ENCODE measurements at regions not wholly inside any gene's neighbourhood (a gene's known extent, or its start where the extent isn't known, plus 50 kb on each side); places are given as distances from the start of the nearest gene placed in this dataset.
"Not testable (repeated sequence)": the region's sequence is repeated elsewhere in the genome, so short reads cannot be mapped to it uniquely, and the experiment has no call there.

DNA sequence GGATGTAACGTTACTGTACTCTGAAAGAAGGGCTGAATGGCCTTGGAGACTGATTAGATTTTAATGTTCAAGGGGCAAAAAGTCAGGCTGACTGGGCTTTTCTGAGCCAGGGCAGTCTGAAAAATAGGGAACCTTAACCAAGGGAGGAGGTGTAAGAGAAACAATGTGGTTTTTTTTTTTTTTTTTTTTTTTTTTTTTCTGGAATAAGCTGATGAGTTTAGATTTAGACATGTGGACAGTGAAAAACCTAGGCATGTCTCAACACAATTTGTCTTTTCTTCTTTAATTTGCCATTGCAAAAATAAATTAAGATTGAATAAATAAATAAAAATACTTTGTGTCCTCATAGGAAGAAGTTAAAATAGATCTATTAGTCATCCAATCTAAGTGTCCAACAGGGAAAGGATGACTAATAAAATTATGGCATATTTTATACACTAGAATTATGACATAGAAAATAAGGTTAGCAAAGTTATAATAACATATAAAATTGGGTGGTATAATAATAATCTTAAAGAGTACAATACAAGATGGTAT, 237.6 kb upstream of the TRIB2 start:
- FAIRE-seq = peak; percentile 33

DNA sequence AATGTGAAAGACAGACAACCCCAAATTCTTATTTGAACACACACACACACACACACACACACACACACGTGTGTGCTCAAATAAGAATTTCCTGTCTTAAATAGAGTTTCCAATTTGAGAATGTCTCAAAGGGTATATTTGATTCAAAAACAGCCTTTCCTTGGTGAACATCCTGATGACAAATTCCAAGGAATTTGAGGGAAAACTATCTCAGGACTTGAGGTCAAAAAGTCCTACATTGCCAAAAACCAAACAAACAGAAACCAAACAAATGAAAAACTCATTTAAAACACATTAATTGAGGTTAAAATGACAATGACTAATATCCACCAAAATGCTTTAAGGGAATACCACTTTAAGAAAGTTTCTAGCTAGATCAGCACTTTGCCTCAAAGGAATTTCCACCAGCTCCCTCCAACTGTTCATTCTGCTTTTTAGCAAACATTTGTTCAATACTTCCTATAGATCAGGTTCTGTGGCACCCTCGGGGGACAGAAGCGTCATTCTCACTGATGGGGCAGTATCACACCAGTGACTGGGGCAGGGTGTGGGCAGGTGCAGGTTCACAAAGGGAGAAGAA, 232.1 kb upstream of the TRIB2 start:
- peak; percentile 18 for FAIRE-seq

DNA sequence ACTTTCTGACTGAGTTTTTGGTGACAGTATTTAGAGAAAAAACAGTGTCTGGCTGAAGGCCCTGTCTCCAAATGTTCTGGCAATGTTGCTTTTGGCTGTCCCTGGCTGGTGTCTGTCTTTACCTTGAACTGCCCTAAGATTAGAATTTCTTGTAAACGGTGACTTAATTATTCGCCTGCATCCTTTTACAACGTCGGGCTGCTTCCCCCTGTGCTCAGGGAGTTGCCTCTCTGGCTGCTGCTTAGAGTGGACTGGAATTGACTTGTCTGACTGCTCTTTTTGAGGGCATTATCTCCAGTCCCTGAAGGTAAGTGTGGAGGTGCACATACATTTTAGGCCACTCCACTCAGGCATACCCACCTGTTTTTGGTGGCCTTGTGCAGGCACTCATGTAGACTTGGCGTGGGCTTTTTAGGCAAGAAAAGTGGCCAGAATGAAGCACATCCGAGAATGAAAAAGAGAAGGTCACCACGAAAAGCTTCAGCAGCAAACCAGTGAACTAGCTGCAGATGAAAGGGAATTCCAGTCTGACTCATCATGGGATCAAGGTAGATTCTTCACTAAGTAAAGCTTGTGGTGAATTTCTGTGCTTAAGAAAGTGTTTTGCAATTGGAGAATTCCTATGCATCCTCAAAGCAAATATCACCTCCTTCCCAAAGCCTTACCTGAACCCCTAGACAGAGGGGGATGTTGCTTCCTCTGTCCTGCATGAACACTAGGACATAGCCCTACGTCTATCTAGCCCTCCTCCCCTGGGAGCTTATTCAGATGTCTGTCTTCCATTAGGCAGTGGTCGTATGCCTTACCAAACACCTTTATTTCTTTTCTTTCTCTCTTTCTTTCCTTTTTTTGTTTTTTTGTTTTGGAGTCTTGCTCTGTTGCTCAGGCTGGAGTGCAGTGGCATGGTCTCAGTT, 230.3 kb upstream of the TRIB2 start:
- no peak for FAIRE-seq

DNA sequence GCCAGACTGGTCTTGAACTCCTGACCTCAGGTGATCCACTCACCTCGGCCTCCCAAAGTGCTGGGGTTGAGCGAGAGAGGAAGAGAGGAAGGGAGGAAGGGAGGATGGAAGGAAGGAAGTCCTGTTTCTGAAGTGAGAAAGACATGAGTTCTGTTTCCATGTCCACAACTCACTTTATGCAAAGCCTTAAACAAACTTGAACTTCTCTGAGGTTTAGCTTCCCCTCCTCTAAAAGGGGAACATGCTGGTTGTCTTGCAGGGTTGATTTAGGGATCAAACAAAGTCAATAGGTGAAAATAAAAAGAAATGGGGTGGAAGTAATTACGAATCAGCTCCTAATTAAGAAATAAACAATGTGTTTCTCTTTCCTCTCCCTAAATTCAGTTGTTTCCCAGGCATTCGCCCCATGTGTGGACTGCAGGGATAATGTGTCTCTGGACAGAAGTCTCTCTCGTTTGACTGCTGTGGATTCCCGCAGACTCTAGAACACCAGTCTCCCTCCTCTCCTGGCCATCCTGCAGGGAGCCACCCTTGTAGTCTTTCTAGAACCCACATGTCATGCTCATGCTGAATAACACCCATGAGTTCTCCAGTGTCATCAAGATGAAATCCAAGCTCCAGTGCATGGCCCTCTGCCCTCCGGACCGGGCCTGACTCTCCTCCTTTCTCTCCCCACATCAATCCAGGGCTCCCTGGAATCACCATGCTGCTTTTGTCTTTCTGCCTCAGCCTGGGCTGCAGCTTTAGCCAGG, 229.3 kb upstream of the TRIB2 start:
- FAIRE-seq = no peak

DNA sequence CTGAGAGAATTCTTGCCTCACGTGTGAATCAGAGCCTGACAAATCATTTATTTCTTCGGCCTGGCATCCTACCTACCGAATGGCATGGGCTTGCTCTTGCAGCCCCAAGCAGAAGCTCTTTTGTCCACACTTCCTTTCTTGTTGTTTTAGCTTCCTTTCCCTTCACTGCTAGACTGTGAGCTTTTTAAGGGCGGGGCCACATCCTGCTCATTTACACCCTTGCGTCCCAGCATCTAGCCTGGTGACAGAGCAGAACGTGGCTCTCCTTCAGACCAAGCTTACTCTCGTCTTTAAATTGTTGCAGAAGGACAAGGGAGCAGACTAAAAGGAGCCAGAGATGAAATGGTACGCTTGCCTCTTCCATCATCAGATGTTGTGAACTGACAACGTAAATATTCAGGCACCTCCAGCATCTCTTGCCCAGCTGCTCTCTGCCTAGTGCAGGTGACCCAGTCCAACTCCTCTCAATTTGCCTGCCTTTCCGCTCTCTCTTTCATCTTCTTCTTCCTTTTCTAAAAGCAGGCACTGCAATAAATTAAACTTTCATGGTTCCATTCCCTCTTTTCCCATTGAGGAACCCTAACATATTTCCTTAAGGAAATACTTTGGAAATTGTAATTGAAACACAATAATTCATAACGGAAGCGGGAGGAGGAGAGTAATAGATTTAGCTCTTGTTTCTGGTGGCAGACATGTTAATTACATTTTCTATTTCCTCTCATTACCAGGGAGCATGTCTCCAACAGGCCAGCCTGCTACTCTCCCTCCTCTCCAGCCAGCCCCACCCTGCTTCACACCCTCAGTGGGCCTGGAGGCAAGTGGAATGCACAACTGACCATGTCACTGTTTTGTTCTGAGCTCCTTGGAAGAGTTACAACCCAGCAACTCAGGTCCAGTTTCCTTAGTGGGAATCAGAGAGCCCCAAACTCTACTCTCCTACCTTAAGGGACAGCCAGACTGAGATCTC, 228.1 kb upstream of the TRIB2 start:
- FAIRE-seq = no peak

DNA sequence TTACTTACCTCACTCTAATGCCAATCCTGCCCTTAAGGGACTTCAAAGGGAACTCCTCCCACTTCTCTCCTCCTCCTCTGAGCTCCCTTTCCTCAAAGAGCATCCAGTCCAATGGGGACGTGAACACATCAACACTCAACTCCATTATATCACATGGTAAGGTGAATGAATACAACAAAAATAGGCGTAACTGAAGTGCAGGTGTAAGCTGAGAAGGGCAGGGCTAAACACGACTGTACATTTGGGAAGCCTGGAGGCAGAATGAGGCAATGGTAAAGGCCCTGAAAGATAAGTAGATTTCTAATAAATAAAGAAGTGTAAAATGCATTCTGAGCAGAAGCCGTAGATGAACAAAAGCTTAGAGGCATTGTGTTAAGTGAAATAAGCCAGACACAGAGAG, 226.1 kb upstream of the TRIB2 start:
- FAIRE-seq = no peak

DNA sequence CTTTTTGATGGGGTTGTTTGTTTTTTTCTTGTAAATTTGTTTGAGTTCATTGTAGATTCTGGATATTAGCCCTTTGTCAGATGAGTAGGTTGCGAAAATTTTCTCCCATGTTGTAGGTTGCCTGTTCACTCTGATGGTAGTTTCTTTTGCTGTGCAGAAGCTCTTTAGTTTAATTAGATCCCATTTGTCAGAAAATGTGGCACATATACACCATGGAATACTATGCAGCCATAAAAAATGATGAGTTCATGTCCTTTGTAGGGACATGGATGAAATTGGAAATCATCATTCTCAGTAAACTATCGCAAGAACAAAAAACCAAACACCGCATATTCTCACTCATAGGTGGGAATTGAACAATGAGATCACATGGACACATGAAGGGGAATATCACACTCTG, 224.4 kb upstream of the TRIB2 start:
- FAIRE-seq = not testable (repeated sequence)

DNA sequence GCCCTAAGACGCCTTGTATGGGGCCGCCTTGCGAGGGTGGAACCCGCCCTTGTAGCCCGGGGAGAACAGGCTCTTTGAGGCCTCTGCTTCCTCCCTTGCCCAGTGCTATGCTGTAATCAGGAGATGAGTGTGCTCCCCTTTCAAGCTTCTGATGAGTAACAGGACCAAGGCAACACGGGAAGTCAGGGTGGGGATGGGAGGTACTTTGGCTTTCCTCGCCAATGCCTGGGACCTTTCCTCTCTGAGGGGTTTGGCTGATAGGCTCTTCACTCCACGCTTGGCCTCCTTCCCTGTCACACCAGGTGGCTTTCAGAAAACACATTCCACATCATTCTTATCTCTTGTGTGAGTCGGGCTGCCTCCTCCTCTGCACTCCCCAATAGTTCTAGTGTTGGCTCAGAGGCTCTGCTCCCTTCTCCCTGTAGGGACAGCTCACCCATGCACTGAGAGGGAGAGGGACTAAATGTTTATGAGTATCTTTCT, 223.7 kb upstream of the TRIB2 start:
- FAIRE-seq = no peak

DNA sequence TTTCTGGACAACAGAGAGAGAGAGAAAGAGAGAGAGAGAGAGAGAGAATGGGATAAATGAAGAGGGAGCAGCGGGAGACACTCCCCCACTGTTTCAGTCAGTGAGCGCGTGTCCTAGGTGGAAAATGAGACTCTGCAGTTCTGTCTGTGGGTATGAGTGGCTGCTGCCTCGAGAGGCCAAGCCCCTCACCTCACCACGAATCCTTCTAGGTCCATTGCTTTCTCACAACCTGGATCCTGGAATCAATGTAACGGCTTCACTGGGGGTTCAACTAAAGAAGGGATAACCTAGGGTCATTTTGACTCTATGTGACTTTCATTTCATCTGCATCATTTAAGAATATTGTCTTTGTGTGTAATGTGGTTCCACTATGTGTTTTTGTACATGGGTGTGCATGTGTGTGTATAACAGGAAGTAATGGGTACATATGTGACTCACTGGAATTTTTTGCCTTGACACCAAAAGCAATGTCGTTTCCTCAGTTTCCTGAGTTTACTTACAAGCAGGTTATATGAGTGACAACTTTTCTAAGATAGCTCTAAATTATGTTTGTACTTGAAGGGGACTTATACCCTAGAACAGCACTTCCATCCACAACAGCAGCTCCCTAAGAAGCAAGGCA, 221.4 kb upstream of the TRIB2 start:
- FAIRE-seq = no peak

DNA sequence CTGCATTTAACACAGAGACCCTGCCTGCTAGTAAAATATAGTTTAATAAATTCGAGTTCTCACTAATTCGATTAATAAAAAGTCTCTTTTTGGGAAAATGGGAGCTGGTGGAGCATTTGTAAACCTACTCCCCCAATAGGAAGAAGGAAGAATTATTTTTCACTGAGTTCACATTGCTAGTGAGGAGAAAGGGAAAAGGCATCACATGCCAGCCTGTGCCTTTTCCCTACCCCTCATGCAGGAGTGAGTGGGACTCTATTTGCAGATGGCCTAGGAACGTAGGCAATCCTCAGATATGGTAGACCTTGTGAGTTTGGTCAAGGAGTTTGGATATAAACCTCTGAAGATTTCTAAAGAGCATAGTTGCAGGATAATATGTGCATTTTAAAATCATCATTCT, 218.4 kb upstream of the TRIB2 start:
- FAIRE-seq = no peak

DNA sequence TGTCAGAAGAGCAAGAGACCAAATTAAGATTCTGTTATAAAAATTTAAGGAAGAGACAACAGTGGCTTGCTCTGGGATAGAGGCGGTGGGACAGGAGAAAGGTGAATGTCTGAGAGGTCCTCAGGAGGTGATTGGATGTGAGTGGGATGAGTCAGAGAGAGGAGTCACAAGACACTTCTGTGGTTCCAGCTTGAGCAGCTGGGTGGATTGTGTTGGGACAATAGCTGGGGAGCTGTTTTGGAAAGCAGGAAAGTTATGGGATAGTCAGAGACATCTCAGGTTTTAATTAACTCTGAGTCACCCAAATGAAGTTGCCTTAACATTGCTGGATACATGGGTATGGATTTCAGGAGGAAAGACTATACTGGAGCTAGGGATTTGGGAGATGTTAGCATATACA, 218.0 kb upstream of the TRIB2 start:
- no peak for FAIRE-seq

DNA sequence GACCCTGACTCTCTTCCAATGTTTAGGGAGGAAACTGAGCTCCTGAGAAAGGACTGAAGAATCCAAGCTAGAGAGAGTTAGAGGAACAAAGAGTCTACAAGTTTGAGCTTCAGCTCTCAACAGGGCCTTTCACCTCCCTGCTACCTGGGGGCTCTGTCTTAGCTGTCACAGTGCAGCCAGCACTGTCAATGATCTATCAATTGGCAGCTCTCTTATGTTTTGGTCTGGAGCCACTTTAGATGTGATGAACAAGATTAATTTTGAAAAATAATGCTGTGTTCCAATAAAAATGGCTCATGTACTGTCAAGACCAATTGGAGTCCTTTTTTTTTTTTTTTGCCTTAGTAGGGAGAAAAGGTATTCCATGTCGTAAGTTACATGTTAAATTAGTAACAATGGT, 215.8 kb upstream of the TRIB2 start:
- no peak for FAIRE-seq

DNA sequence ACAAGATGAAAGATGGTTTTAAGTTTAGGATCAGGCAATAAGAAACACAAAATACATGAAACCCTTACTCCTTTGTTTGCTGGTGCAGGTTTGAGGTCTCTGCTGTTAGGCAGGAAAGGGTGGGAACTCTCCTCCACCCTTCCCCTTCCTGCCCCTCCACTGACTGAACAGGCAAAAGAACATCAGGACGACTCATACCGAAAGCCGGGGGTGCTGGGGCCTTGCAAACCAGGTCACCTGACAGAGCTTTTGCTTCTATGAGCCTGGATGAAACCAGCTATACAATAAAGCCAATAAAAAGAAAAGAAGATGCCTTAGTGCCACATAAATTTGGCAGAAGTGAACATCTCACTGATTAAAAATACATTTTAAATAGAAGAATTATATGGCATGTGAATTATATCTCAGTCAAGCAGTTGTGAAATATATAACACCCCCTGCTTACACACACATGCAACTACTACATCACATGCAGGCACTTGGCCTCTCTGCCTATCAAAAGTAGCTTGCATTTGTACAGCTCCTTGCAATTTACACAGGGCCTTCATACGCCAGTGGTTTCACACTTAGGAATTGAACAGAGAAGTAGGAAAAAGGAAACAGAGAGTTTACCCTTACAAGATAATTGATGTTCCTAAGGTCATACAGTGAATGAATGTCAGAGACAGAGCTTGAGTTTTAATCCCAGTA, 215.1 kb upstream of the TRIB2 start:
- no peak for FAIRE-seq

DNA sequence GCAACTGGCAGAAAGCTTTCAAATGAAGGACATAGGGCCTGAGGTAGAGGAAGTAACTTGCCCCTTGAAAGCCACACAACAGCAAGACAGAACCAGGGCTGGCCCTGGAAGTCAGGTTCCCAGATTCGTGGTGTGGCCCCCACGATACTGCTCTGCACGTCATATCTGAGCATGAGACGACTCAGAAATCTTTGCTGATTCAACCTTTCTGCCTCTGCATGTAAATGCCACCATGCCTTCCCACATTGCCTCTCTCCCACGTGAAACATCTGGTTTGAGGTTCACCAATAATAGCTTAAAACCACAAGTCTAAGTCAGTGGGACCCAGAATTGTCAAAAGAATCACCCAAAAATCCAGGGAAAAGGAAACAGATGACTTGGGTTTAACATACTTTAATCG, 214.0 kb upstream of the TRIB2 start:
- FAIRE-seq = no peak

DNA sequence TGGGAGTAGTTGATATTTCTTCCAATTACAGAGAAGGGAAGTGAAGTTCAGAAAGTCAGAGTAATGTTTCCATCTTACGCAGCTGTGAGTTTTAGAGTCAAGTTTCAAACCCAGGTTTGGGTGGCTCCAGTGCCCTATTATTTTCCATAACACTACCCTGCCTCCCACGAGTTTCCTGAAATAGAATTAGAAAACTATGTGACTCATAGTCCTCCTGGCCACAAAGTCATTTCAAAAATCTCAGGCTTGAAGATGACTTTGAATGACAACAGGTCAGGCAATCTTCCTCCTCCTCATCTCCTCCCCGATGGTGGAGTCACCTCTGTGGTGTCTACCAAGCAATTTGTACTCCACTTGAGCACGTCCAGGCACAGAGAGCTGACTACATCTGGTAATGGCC, 212.3 kb upstream of the TRIB2 start:
- no peak for FAIRE-seq

DNA sequence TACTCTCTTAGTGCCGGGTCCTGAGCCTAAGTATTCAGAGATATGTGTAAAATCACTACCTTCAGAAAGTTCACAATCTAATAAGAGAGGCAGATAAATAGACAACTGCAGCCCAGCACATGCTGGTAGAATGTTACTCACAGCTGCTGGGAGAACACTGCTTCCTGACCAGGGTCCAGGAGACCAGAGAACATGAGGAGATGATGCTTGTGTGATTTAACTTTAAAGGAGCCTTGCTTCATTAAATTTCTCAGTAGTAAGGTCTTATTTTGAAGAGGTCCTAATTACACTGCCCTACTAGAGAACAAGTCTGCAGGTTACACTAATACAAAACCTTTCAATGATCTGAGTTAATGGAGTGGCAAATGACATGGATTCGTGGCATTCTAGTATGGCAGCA, 209.9 kb upstream of the TRIB2 start:
- no peak for FAIRE-seq

DNA sequence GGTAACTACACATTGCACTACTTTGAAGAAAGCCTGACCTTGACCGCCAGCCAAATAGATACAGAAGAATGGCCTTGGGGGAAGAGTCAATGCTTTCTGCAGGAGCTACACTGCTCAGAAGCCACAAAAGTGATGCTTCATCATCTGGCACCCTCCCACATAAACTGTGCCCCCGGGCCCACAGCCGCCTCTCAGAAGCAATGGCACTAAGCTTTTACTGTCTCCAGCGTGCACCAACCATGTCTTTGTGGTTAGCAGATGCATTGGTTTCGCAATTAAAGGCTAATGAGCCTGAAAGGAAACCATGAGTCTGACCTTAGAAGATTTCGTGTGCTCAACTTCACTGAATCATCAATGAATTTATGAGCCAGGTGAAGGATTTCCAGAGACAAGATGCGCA, 209.4 kb upstream of the TRIB2 start:
- no peak for FAIRE-seq

DNA sequence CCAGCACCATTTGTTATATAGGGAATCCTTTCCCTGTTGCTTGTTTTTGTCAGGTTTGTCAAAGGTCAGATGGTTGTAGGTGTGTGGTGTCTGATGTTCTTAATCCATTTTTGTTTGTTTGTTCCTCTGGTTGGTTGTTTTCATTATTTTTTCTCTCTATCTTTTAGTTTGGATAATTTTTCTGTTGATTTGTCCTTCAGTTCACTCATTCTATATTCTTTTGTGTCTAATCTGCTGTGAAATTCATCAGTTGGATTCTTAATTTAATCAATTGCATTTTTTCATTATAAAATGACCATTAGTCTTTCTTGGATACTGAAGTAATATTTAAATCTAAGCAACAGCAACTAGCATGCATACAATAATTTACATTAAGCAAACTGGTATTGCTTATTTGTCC, 206.7 kb upstream of the TRIB2 start:
- no peak for FAIRE-seq

DNA sequence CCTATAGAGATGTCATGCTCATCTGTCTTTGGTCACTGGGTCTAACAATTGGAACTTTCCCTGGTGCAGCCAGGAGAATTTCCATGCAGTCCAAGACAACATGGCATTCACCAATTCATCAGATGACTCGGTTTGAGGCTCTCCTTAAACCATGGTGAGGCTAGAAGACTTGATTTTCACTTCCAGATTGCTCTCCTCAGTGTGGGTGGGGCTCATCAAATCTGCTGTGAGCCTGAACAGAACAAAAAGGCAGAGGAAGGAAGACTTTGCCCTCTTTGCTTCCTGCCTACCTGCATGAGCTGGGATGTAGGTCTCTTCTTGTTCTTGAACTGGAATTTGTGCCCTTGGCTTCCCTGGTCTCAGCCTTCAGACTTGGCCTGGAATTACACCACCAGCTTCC, 203.4 kb upstream of the TRIB2 start:
- no peak for FAIRE-seq

DNA sequence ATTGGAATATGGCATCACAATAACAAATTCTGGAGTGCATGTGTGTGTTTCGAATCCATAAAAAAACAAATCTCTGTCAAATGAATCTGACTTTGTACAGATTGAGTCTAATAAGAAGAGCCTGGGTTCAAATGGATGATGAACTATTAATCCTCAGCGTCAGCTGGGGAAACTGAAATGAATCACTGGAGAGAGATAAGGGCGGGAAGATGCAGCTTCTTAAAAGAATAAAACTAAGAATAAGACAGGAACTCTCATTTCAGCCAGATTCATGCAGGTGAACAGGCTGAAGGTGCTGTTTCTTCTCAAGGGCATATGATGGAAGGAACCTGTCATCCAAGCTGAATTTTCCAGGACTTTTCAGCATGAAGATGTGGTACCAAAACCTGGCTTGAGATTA, 202.6 kb upstream of the TRIB2 start:
- FAIRE-seq = no peak

Measured in endometrium (tissue), 2 donors.